Right lobe of liver (tissue), 4 donors: ENCODE measurements at regions not wholly inside any gene's neighbourhood (a gene's known extent, or its start where the extent isn't known, plus 50 kb on each side); places are given as distances from the start of the nearest gene placed in this dataset.

Source experiments
- CTCF ChIP-seq, 4 donors: fragments of 200-600 bp in 3 of 4; fragments of 450-650 bp in 1 of 4; IDR thresholded peaks; one replicate each; pipeline versions ENCODE4 v1.5.1 to v1.8.0; 2016 to 2022; ENCODE audit warnings: antibody characterized with exemption in 4 of 4, mild to moderate bottlenecking in 2 of 4
- POLR2A ChIP-seq: fragments of 450-650 bp; IDR thresholded peaks from one replicate; pipeline ENCODE4 v1.6.1; 2017; ENCODE audit warnings: antibody characterized with exemption, mild to moderate bottlenecking
- donor health status: DM: no; HTN: no; CAD: no.
- donor health status: DM: no; HTN: no; CAD: no.
- donor health status: DM: no; HTN: yes; CAD: no.

GRCh38 chr3:166734734-166735133, 645.4 kb downstream of the ZBBX start:
- no peak for TF ChIP-seq POLR2A
- no peak for TF ChIP-seq CTCF (IDR thresholded peaks at IDR 0.05)
